HCT116 (cell line): ENCODE measurements at regions not wholly inside any gene's neighbourhood (a gene's known extent, or its start where the extent isn't known, plus 50 kb on each side); places are given as distances from the start of the nearest gene placed in this dataset.

Experiments used
- CTCF ChIP-seq, 3 experiments: fragments of 200-600 bp in 1 of 3; sonication (generic) in 1 of 3; IDR thresholded peaks in 2 of 3; conservative IDR thresholded peaks in 1 of 3; 2 replicates each; pipeline ENCODE4 v1.5.1; 2012 to 2017; ENCODE audit warnings: low read depth in 2 of 3, low read length in 2 of 3, antibody characterized with exemption in 1 of 3, borderline replicate concordance in 1 of 3, control low read depth in 1 of 3, mild to moderate bottlenecking in 1 of 3, mixed read lengths in 1 of 3, mixed run types in 1 of 3, moderate library complexity in 1 of 3; ENCODE audit not compliant: insufficient read depth in 1 of 3
- POLR2A ChIP-seq: IDR thresholded peaks from 2 replicates; pipeline ENCODE4 v1.7.0; 2011; ENCODE audit warnings: borderline replicate concordance; ENCODE audit not compliant: insufficient read depth, insufficient read length; ENCODE audit errors: extremely low read depth
- SRF ChIP-seq: IDR thresholded peaks from 2 replicates; pipeline ENCODE4 v1.6.1; 2012; ENCODE audit warnings: low read depth
- YY1 ChIP-seq: IDR thresholded peaks from 2 replicates; pipeline ENCODE4 v1.6.1; 2011; ENCODE audit warnings: low read length, low read depth, moderate library complexity, mild to moderate bottlenecking; ENCODE audit not compliant: insufficient replicate concordance; ENCODE audit errors: extremely low read depth
- ZFX ChIP-seq: fragments of 450-650 bp; IDR thresholded peaks from 2 replicates; pipeline ENCODE4 v1.6.1; 2017
- ZNF274 ChIP-seq: fragments of 200-500 bp; sonication (Bioruptor generic); IDR thresholded peaks from 2 replicates; pipeline ENCODE4 v1.6.1; 2014; ENCODE audit warnings: mild to moderate bottlenecking, low read depth, low read length, inconsistent platforms

- no peak for TF ChIP-seq CTCF (IDR thresholded peaks at IDR 0.05 in 2 of 3, conservative IDR thresholded peaks at IDR 0.05 in 1 of 3; ENCODE audit: borderline replicate concordance in 1 of 3, insufficient read depth in 1 of 3, low read depth in 2 of 3, low read length in 2 of 3)
- no peak for TF ChIP-seq SRF
- TF ChIP-seq ZFX: no peak
- no peak for TF ChIP-seq ZNF274
- no peak for TF ChIP-seq POLR2A
- TF ChIP-seq YY1: no peak
Measured at GRCh38 chr13:82220641-82221040, 1661.6 kb downstream of the SLITRK1 start.
